ENCODE measurements at regions not wholly inside any gene's neighbourhood (a gene's known extent, or its start where the extent isn't known, plus 50 kb on each side); places are given as distances from the start of the nearest gene placed in this dataset.

DNA sequence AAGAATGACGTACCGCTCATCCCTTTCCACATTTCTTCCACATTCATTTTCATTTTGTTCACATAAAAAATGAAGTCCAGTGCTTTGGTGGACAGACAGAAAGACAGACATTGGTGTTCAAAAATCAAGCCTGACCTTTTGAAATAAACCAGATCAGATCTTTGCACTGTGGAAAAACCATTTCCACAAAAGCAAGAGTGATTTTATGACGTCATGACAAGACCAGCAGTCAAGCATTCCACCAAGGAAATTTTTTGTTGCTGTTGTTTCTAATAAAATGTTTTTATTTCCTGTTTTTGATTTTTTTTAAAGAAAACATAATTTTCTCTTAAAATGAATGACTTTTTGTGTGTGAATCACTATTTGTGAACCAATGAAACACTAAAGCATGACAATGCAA lies 350.0 kb downstream of the KCNJ2 start (continued):
- TF ChIP-seq FOSL1 (IDR thresholded peaks at IDR 0.05; ENCODE audit: insufficient read depth, low read depth, low read length) (no peak), CBX5 (IDR thresholded peaks at IDR 0.05; ENCODE audit: low read depth, low read length) (no peak), CBX8 (IDR thresholded peaks at IDR 0.05; ENCODE audit: borderline replicate concordance, low read depth, low read length) (no peak), SRF (IDR thresholded peaks at IDR 0.05; ENCODE audit: low read depth, low read length) (no peak)
